ENCODE measurements at regions not wholly inside any gene's neighbourhood (a gene's known extent, or its start where the extent isn't known, plus 50 kb on each side); places are given as distances from the start of the nearest gene placed in this dataset.

DNA sequence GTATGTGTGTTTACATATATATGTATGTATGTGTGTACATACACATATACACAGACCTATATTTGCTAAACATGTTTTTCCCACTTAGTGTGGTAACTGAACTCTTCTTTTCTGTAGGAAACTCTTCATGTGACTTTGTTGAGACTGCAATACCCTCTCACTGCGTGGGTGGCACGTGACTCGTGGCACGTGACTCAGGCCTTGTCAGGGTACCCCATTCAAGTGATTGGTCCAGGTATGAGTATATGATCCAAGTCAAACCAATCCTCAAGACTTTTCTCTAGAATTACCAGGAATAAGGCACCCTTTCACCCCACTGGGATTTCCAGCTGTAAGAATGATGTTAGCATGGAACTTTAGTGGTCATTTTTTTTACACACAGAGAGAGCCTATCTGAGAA lies 149.2 kb upstream of the KCNK2 start:
- TF ChIP-seq, protein P1, sequence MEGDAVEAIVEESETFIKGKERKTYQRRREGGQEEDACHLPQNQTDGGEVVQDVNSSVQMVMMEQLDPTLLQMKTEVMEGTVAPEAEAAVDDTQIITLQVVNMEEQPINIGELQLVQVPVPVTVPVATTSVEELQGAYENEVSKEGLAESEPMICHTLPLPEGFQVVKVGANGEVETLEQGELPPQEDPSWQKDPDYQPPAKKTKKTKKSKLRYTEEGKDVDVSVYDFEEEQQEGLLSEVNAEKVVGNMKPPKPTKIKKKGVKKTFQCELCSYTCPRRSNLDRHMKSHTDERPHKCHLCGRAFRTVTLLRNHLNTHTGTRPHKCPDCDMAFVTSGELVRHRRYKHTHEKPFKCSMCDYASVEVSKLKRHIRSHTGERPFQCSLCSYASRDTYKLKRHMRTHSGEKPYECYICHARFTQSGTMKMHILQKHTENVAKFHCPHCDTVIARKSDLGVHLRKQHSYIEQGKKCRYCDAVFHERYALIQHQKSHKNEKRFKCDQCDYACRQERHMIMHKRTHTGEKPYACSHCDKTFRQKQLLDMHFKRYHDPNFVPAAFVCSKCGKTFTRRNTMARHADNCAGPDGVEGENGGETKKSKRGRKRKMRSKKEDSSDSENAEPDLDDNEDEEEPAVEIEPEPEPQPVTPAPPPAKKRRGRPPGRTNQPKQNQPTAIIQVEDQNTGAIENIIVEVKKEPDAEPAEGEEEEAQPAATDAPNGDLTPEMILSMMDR (IDR thresholded peaks at IDR 0.05; ENCODE audit: low read depth, low read length) = no peak
- TF ChIP-seq EZH2phosphoT487 (IDR thresholded peaks at IDR 0.05; ENCODE audit: low read depth) = no peak

Measured in OCI-LY3 (cell line).